ENCODE measurements at regions not wholly inside any gene's neighbourhood (a gene's known extent, or its start where the extent isn't known, plus 50 kb on each side); places are given as distances from the start of the nearest gene placed in this dataset.

- H3K4me1 ChIP-seq, result no peaks in the 10 kb centered on the region
- no peaks in the 10 kb centered on the region for H3K36me3 ChIP-seq
- H3K9me3 ChIP-seq, result peaks cover 0 to 4% (median 0%) of the 10 kb centered on the region in 3 donors
- intact Hi-C loops (cut with DNase I; ENCODE audit: low total_unique reads), result no loop called here
- H3K27me3 ChIP-seq, result no peaks in the 10 kb centered on the region
- no peak overlapping the region for H3K4me3 ChIP-seq
- no peak for TF ChIP-seq CTCF (IDR thresholded peaks at IDR 0.05)
- H3K27ac ChIP-seq, result no peak overlapping the region
- no peak for DNase-seq
These were observed 648.9 kb downstream of the FRK start for GRCh38 chr6:115411756-115412155.

GRCh38 chr6:115404446-115404845 lies 656.2 kb downstream of the FRK start:
- intact Hi-C loops (cut with DNase I; ENCODE audit: low total_unique reads), result no loop called here
- no peaks in the 10 kb centered on the region for H3K4me1 ChIP-seq
- no peaks in the 10 kb centered on the region for H3K36me3 ChIP-seq
- no peak for TF ChIP-seq CTCF (IDR thresholded peaks at IDR 0.05)
- DNase-seq, result no peak
- H3K27me3 ChIP-seq, result no peaks in the 10 kb centered on the region
- H3K4me3 ChIP-seq, result no peak overlapping the region
- no peaks in the 10 kb centered on the region for H3K9me3 ChIP-seq
- H3K27ac ChIP-seq, result no peak overlapping the region

- H3K9me3 ChIP-seq, result peaks cover 0 to under 1% (median 0%) of the 10 kb centered on the region in 3 donors
- no peak overlapping the region for H3K27ac ChIP-seq
- no peak overlapping the region for H3K4me3 ChIP-seq
- H3K27me3 ChIP-seq, result no peaks in the 10 kb centered on the region
- no peaks in the 10 kb centered on the region for H3K4me1 ChIP-seq
- no peak for TF ChIP-seq CTCF (IDR thresholded peaks at IDR 0.05)
- intact Hi-C loops (cut with DNase I; ENCODE audit: low total_unique reads), result no loop called here
- H3K36me3 ChIP-seq, result no peaks in the 10 kb centered on the region
- DNase-seq, result no peak
These were observed 662.1 kb downstream of the FRK start for GRCh38 chr6:115398607-115399006.

- intact Hi-C loops (cut with DNase I; ENCODE audit: low total_unique reads), result no loop called here
- H3K27me3 ChIP-seq, result no peaks in the 10 kb centered on the region
- no peak overlapping the region for H3K4me3 ChIP-seq
- no peaks in the 10 kb centered on the region for H3K4me1 ChIP-seq
- no peak for TF ChIP-seq CTCF (IDR thresholded peaks at IDR 0.05)
- peaks cover 0 to 11% (median 0%) of the 10 kb centered on the region in 3 donors for H3K9me3 ChIP-seq
- no peak overlapping the region for H3K27ac ChIP-seq
- DNase-seq, result no peak
- H3K36me3 ChIP-seq, result no peaks in the 10 kb centered on the region
These were observed 664.4 kb downstream of the FRK start for GRCh38 chr6:115396112-115396906.

- no peaks in the 10 kb centered on the region for H3K4me1 ChIP-seq
- H3K4me3 ChIP-seq, result no peak overlapping the region
- intact Hi-C loops (cut with DNase I; ENCODE audit: low total_unique reads), result no loop called here
- H3K27me3 ChIP-seq, result no peaks in the 10 kb centered on the region
- DNase-seq, result no peak
- H3K27ac ChIP-seq, result no peak overlapping the region
- H3K9me3 ChIP-seq, result peaks cover 0 to 11% (median 0%) of the 10 kb centered on the region in 3 donors
- H3K36me3 ChIP-seq, result no peaks in the 10 kb centered on the region
- no peak for TF ChIP-seq CTCF (IDR thresholded peaks at IDR 0.05)
These were observed 666.9 kb downstream of the FRK start for GRCh38 chr6:115393821-115394220.
